GM12878 (cell line): ENCODE measurements at regions not wholly inside any gene's neighbourhood (a gene's known extent, or its start where the extent isn't known, plus 50 kb on each side); places are given as distances from the start of the nearest gene placed in this dataset.
"Not testable (repeated sequence)": the region's sequence is repeated elsewhere in the genome, so short reads cannot be mapped to it uniquely, and the experiment has no call there.

Experiments
- ATAC-seq: fragments of 200-7000 bp; cut with Tn5 transposase; 3 replicates; pipeline ENCODE4 v1.9.1; 2020; ENCODE audit warnings: mild to moderate bottlenecking, moderate library complexity
- BruUV-seq: library from RNA; stranded (reverse); fragments of 400-500 nt; replicated peaks from 2 replicates; lab custom pipeline; 2021; lab: Mats Ljungman, UMichigan
- CTCF ChIA-PET: fragments of 300-600 bp; sonication (Branson Sonifier 250); formaldehyde crosslinking; extraction: SDS; loops from one replicate; lab custom pipeline; 2021; ENCODE audit warnings: inconsistent platforms; lab: Yijun Ruan, JAX
- POLR2A ChIA-PET: fragments of 350-600 bp; formaldehyde crosslinking; extraction: SDS; loops from one replicate; lab custom pipeline; 2021; ENCODE audit warnings: inconsistent platforms; lab: Charles Lee
- RAD21 ChIA-PET: fragments of 300-600 bp; sonication (Branson Sonifier 250); formaldehyde crosslinking; loops from one replicate; lab custom pipeline; 2023; ENCODE audit warnings: antibody characterized with exemption; ENCODE audit not compliant: unreplicated experiment; lab: Charles Lee
- SMC1A ChIA-PET: fragments of 300-600 bp; sonication (Branson Sonifier 250); formaldehyde crosslinking; loops from one replicate; lab custom pipeline; 2023; ENCODE audit not compliant: unreplicated experiment, uncharacterized antibody; lab: Charles Lee
- DNase-seq: peaks from one replicate; pipeline ENCODE4 v3.0.0-alpha.2; 2011; ENCODE audit warnings: low read depth, low spot score
- FAIRE-seq: peaks from 3 replicates; lab custom pipeline; 2011; peaks lifted over from hg19 to GRCh38; lab: Jason Lieb, UNC
- H2AFZ ChIP-seq: 2 replicates; pipeline ENCODE4 v1.6.0; 2011; ENCODE audit warnings: low read depth, low read length, control low read depth; ENCODE audit not compliant: control insufficient read depth
- H3K27ac ChIP-seq: 2 replicates; pipeline ENCODE4 v1.5.1; 2011; ENCODE audit warnings: control low read depth; ENCODE audit not compliant: control insufficient read depth, insufficient read depth
- H3K27me3 ChIP-seq, 2 experiments: replicated peaks in 1 of 2; 2 replicates each; pipeline versions ENCODE4 v1.6.0 to v1.6.1; 2011; ENCODE audit warnings: low read length in 1 of 2; ENCODE audit not compliant: control insufficient read depth in 2 of 2, insufficient read depth in 2 of 2
- H3K36me3 ChIP-seq, 2 experiments: 2 replicates each; pipeline ENCODE4 v1.5.1; 2011; ENCODE audit warnings: low read length in 1 of 2; ENCODE audit not compliant: control insufficient read depth in 2 of 2, insufficient read depth in 2 of 2
- H3K4me1 ChIP-seq: 2 replicates; pipeline ENCODE4 v1.6.1; 2011; ENCODE audit warnings: mild to moderate bottlenecking, low read length, moderate library complexity, mixed read lengths; ENCODE audit not compliant: control insufficient read depth, insufficient read depth
- H3K4me2 ChIP-seq: 2 replicates; pipeline ENCODE4 v1.6.0; 2011; ENCODE audit warnings: control low read depth; ENCODE audit not compliant: control insufficient read depth, insufficient read depth
- H3K4me3 ChIP-seq: fragments of 200-600 bp; sonication (generic); 2 replicates; pipeline ENCODE4 v1.5.1; 2016
- H3K79me2 ChIP-seq: 2 replicates; pipeline ENCODE4 v1.6.0; 2011; ENCODE audit warnings: low read length; ENCODE audit not compliant: control insufficient read depth, insufficient read depth
- H3K9ac ChIP-seq: 2 replicates; pipeline ENCODE4 v1.8.0; 2011; ENCODE audit warnings: low read length, control low read depth, mixed read lengths; ENCODE audit not compliant: control insufficient read depth, insufficient read depth
- H3K9me3 ChIP-seq: replicated peaks from 3 replicates; pipeline ENCODE4 v1.5.1; 2011; ENCODE audit warnings: mild to moderate bottlenecking, low read length; ENCODE audit not compliant: control insufficient read depth, insufficient read depth
- H4K20me1 ChIP-seq: 2 replicates; pipeline ENCODE4 v1.6.0; 2011; ENCODE audit not compliant: control insufficient read depth, insufficient read depth
- CHD2 ChIP-seq: IDR thresholded peaks from 2 replicates; pipeline ENCODE4 v1.6.1; 2011; ENCODE audit warnings: low read depth, low read length, improper control_type of control experiment, borderline replicate concordance
- KLF5 ChIP-seq: fragments of 450-650 bp; IDR thresholded peaks from 2 replicates; pipeline ENCODE4 v1.6.1; 2014; ENCODE audit warnings: mild to moderate bottlenecking; ENCODE audit not compliant: partially characterized antibody
- YY1 ChIP-seq: IDR thresholded peaks from 2 replicates; pipeline ENCODE4 v1.6.1; 2011; ENCODE audit warnings: low read depth, mild to moderate bottlenecking, low read length
- WGBS: methylation state at CpG from one replicate; pipeline ENCODE4 v1.1.6; 2016; ENCODE audit warnings: low lambda C conversion rate; ENCODE audit not compliant: insufficient replicate concordance, insufficient coverage; ENCODE audit errors: missing lambda C conversion rate; 5-methylcytosine and 5-hydroxymethylcytosine counted together
- in situ Hi-C: fragments of 300-500 bp; cut with MboI; formaldehyde crosslinking; loops from 9 replicates; pipeline ENCODE4 v1.14.3; 2018; ENCODE audit warnings: mixed read lengths
- intact Hi-C: fragments of 100-400 bp; cut with micrococcal nuclease; formaldehyde crosslinking; loops from one replicate; pipeline ENCODE4 v1.14.2; 2022; ENCODE audit not compliant: unreplicated experiment

- H3K79me2 ChIP-seq, FAIRE-seq, intact Hi-C loops, H3K9me3 ChIP-seq, H3K9ac ChIP-seq, H3K27me3 ChIP-seq, H4K20me1 ChIP-seq, RAD21 ChIA-PET, H2AFZ ChIP-seq, H3K4me3 ChIP-seq, in situ Hi-C loops, H3K36me3 ChIP-seq, H3K4me1 ChIP-seq, CTCF ChIA-PET, POLR2A ChIA-PET, DNase-seq, BruUV-seq, H3K27ac ChIP-seq, H3K4me2 ChIP-seq, ATAC-seq, SMC1A ChIA-PET: not testable (repeated sequence)
- 71% methylated on average over 3 of the region's 3 CpGs for WGBS
Observed at GRCh38 chr6:142998739-142999138, 53.8 kb upstream of the HIVEP2 start.

- H3K9me3 ChIP-seq = no peaks in the 10 kb centered on the region
- ChIA-PET CTCF (interaction anchor here (1.1 kb wide), 1 partner anchor 11 kb away, joined by 6 read pairs; no protein-coding TSS in a partner anchor), POLR2A (no interaction called here), RAD21 (no interaction called here), SMC1A (interaction anchor here (1.1 kb wide), 1 partner anchor 416 kb away, joined by 3 read pairs; no protein-coding TSS in a partner anchor)
- intact Hi-C loops (no loop called here), in situ Hi-C loops (no loop called here)
- H3K4me3 ChIP-seq = no peak overlapping the region
- WGBS = 95% methylated on average over 3 of the region's 3 CpGs
- DNase-seq = no peak
- no peak overlapping the region for H3K27ac ChIP-seq
- no peaks in the 10 kb centered on the region for H4K20me1 ChIP-seq
- no peak for ATAC-seq
- H3K36me3 ChIP-seq = no peaks in the 10 kb centered on the region
- H2AFZ ChIP-seq = no peak overlapping the region
- no peak overlapping the region for H3K4me2 ChIP-seq
- no peak for FAIRE-seq
- H3K79me2 ChIP-seq = no peaks in the 10 kb centered on the region
- H3K4me1 ChIP-seq = no peaks in the 10 kb centered on the region
- H3K27me3 ChIP-seq = no peaks in the 10 kb centered on the region
- no peak for TF ChIP-seq CHD2
- no peak for TF ChIP-seq YY1
- TF ChIP-seq KLF5 = no peak
- no TSS peak for BruUV-seq
- no peak overlapping the region for H3K9ac ChIP-seq
Observed at GRCh38 chr6:143000811-143001210, 55.8 kb upstream of the HIVEP2 start.
